ELF-1 (cell line): ENCODE measurements at regions not wholly inside any gene's neighbourhood (a gene's known extent, or its start where the extent isn't known, plus 50 kb on each side); places are given as distances from the start of the nearest gene placed in this dataset.

Experiments
- DNase-seq: peaks from one replicate; pipeline ENCODE4 v3.0.0-alpha.2; 2016; ENCODE audit warnings: low read depth, low spot score

DNA sequence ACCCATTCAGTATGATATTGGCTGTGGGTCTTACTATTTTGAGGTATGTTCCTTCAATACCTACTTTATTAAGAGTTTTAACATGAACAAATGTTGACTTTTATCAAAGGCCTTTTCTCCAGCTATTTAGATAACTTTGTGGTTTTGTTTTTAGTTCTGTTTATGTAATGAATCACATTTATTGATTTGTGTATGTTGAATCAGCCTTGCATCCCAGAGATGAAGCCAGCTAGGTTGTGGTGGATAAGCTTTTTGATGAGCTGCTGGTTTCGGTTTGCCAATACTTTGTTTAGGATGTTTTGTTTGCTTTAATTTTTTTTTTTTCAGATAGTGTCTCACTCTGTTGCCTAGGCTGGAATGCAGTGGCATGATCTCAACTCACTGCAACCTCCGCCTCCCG lies 609.0 kb upstream of the COX7C start:
- no peak for DNase-seq

DNA sequence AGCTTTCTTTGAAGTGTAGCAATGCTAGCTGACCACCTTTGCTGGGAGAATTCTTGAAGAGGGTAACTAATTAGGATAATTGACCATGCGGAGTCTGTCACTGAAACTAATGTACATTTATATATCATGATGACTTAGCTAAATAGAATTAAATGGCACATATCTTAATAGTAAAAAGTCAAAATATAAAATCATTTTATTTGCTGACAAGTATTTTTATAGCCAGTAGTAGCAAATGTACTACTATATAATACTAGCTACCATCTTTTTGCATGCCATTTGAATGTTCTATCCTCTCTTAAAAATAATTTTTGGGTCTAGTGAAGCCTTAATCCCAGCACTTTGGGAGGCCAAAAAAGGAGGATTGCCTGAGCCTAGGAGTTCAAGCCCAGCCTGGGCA lies 605.8 kb upstream of the COX7C start:
- DNase-seq: no peak

GRCh38 chr5:86029308-86029707 lies 588.4 kb upstream of the COX7C start:
- DNase-seq: no peak

DNA sequence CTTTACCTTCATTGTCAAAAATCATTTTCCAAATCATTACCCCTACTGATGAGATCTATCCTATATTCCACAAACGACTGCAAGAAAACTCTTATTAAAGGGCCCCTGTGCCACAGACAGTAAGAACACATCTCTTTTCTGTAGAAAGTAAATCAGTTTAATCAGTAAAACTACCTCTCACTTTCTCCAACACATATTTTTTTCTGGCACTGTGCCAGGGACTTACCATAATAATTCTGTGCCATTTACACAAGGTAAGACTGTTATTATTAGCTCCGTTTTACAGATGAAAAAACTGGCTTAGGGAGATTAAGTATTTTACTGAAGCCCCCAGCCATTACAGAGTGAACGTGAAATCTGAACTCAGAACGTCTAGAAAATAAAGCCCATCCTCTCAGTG lies 587.0 kb upstream of the COX7C start:
- no peak for DNase-seq

DNA sequence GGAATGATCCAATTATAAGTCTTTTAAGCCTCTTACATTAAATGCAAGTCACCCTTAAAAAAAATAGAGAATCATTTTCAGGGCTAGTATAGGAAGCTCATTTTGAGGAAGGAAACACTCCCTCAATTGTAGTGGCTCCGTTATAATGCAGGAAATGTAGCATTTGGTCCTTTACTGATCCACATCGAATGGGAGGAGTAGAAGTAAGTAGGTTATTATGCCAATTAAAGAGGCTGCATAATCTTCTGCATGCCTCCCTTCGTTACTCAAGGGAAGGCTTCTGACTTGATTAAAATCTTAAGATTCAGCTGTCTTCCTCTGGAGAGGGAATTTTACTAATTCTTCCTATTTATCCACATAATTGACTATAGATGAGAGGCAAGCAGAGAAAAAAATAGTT lies 579.2 kb upstream of the COX7C start:
- no peak for DNase-seq

DNA sequence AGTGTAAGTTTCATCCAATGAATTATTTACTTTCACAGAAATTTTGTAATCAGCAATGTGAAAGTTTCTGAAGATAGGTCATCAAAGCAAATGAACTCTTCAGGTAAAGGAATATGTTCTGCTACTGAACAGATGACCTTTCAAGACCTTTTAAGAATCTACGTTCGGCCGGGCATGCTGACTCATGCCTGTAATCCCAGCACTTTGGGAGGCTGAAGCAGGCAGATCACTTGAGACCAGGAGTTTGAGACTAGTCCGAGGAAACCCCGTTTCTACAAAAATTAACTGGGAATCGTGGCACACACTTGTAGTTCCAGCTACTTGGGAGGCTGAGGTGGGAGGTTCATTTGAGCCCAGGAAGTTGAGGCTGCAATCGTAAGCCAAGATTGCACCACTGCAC lies 578.4 kb upstream of the COX7C start:
- DNase-seq: peak; percentile 23

GRCh38 chr5:86070719-86071118 lies 547.0 kb upstream of the COX7C start:
- no peak for DNase-seq

- no peak for DNase-seq
Observed at GRCh38 chr5:86074297-86074696, 543.4 kb upstream of the COX7C start.

DNA sequence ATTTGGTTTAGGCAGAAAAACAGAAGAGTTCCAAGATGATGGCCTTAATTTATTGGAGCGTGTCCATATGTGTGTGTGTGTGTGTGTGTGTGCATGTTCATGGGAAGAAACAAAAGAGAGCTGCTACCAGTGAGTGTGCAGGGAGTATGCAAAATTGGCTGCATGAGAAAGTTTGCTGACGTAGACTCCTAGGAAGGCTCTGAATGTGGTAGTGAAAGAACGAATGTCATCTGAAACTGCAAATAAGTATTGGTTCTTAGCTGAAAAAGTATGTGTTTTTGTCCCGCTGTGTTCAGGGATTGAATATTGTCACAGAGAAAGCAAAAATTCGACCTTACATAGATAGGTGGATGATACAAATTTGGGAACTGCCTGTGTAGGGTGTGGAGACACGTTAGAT lies 542.6 kb upstream of the COX7C start:
- no peak for DNase-seq

- DNase-seq: no peak
Observed at GRCh38 chr5:86095092-86095491, 522.6 kb upstream of the COX7C start.

DNA sequence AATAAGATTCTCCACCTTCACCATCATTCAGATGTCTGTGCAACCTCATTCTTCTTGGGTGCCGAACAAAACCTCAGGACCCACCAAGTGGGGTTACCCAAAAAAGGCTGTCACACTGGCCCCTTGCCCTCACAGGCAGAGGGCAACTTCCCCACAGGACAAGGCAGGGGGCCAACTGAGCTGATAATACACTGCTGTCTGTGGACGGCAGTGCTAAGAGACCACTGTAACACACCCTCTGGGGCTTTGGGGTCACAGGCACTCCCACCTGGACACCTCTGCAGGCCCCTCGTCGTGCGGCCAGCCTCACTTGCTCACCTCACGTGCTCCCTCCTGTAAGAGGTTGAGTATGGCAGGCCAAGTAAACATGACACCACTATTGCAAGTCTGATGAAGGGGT lies 515.8 kb upstream of the COX7C start:
- DNase-seq: no peak

GRCh38 chr5:86108825-86109224 lies 508.9 kb upstream of the COX7C start:
- no peak for DNase-seq

DNA sequence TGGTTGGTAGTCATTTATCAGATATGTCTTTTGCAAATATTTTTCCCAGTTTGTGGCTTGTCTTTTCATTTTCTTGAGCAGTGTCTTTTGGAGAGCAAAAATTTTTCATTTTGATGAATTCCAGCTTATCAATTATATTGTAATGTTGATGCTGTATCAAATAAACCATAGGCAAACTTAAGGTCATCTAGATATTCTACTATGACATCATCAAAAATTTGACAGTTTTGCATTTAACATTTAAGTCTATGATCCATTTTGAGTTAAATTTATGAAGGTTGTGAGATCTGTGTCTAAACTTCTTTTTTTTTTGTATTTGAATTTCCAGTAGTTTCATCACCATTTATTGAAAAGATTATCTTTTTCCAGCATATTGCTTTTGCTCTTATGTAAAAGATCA lies 505.5 kb upstream of the COX7C start:
- no peak for DNase-seq

GRCh38 chr5:86115164-86115563 lies 502.6 kb upstream of the COX7C start:
- DNase-seq: no peak

- DNase-seq: no peak
Observed at GRCh38 chr5:86118542-86118941, 499.2 kb upstream of the COX7C start.

DNA sequence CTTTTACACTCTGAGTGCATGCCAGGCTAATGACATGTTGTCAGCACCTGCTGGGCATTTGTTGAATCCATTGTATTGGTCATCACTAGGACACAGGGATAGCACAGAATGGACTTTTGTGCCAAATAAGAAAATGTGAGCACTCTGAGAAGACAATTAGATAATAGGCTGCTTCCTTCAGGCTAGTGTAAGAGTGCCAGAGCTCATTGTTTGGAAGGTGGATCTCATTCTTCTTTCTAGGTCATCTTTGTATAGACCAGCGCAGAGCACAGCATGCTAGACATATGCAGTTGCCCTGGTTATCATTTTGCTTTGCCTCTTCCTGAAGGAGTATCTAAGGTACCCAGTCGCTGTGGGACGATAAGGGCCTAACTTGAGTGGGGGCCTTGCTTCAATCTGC lies 493.4 kb upstream of the COX7C start:
- no peak for DNase-seq

GRCh38 chr5:86125731-86126601 lies 491.8 kb upstream of the COX7C start:
- DNase-seq: no peak

GRCh38 chr5:86127696-86128095 lies 490.0 kb upstream of the COX7C start:
- DNase-seq: no peak

DNA sequence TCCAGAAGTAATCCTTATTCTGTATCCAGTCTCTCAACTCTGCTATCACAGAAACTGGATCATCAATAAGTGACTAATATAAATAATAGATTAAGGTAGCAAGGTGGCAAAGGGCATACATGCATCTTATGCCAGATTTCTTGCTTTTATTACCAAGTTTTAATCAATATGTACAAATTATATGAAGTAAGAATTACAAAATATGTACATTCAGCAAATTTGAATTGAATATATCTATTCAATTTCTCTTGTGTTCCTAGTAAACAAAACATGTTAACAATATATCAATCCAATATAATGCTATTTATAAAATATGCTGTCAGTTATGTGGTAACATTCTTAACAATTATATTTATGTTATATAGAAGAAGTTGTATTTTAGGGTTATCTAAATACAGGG lies 488.7 kb upstream of the COX7C start:
- DNase-seq: no peak

DNA sequence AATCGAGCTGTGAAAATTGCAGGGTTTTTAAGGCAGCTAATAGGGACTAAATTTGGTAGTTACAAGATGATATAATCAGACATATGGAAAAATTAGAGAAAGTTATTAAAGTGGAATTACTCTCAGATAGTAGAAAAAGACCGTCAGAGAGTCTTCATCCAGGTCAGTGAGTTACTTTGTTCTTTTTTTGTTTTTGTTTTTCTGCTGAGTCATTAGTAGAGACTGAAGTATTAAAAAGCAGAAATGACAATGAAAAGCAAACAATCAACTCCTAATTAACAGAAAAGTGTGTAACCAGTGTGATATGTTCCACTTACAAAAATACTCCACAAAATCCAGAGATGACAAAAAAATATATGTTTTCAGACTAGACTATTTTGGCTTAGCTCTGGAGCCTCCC lies 480.4 kb upstream of the COX7C start:
- DNase-seq: no peak

- no peak for DNase-seq
Observed at GRCh38 chr5:86143837-86144236, 473.9 kb upstream of the COX7C start.

GRCh38 chr5:86152988-86153560 lies 464.7 kb upstream of the COX7C start:
- DNase-seq: no peak

DNA sequence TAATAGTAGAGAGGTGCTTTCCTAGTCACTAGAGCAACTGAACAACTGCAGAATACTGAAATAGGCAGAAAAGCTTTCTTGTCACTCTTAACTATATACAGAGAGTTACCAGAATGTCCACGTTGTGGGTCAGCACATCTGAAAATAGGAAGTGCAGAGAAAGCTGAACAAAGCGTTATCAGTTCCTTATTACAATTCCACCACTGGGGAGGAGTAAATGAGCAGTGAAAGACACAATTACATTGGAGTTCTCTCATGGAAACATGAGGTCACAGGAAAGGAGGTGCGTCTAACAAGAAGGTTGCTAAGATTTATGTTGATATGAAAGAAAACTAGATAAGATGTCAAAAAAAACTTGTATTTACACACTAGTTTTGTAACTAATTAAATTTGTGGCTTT lies 461.9 kb upstream of the COX7C start:
- DNase-seq: no peak

DNA sequence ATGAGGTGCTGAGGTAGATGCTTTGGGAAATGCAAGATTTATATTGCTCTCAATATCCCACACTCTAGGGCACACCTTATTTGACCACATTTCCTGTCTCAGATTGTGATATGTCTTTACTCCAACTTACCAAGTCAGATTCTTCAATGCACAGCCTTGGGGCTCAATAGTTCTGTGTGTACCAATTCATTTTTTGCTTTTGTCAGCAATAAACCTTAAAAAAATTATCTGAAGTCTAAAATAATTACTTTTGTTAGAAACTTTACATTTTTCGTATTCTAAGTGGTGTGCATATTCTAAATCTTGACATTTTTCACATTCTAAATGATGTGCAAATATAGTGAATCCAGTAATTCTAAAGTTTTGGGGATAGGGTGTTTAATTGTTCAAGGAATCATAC lies 447.5 kb upstream of the COX7C start:
- no peak for DNase-seq
